ENCODE measurements at regions not wholly inside any gene's neighbourhood (a gene's known extent, or its start where the extent isn't known, plus 50 kb on each side); places are given as distances from the start of the nearest gene placed in this dataset.
"Not testable (repeated sequence)": the region's sequence is repeated elsewhere in the genome, so short reads cannot be mapped to it uniquely, and the experiment has no call there.

DNA sequence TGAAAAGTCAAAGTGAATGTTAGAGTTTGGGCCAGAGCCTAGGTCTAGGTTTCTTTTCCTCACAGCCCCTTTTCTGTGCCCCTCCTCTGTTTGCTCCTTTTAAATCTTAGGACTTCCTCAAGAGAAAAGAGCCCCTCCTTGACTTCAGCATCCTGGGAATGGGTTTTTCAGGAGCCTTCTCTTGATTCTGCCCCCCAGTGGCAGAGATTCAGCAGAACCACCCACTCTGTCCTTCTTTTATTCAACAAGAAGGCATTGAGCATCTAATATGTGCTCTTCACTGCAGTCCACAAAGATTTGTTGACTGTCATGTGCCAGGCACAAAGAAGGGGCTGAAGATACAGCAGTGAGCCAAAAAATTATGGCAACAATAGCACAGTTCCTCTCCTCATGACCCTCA is 270.8 kb upstream of the CDH5 start:
- DNase-seq (ENCODE audit: low spot score) = no peak

- no peak for DNase-seq (ENCODE audit: low spot score)
Measured at GRCh38 chr16:66093191-66093590, 273.3 kb upstream of the CDH5 start.

GRCh38 chr16:66091471-66091891 is 275.0 kb upstream of the CDH5 start:
- DNase-seq (ENCODE audit: low spot score) = no peak

GRCh38 chr16:66088681-66089080 is 277.8 kb upstream of the CDH5 start:
- no peak for DNase-seq (ENCODE audit: low spot score)

DNA sequence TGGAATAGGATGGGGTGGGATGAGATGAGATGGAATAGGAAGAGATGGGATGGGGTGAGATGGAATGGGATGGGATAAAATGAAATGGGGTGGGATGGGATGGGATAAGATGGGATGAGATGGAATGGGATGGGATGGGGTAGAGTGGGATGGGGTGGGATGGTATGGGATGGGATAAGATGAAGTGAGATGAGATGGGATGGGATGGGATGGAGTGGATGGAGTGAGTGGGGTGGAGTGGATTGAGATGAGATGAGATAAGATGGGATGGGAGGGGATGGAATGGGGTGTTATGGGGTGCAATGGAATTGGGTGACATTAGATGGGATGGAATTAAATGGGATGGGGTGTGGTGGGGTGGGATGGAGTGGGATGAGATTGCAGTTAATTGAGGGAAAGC is 279.2 kb upstream of the CDH5 start:
- no peak for DNase-seq (ENCODE audit: low spot score)

- no peak for DNase-seq (ENCODE audit: low spot score)
Measured at GRCh38 chr16:66085651-66086050, 280.8 kb upstream of the CDH5 start.

- DNase-seq (ENCODE audit: low spot score) = not testable (repeated sequence)
Measured at GRCh38 chr16:66084731-66085130, 281.8 kb upstream of the CDH5 start.

GRCh38 chr16:66084306-66084705 is 282.2 kb upstream of the CDH5 start:
- no peak for DNase-seq (ENCODE audit: low spot score)

DNA sequence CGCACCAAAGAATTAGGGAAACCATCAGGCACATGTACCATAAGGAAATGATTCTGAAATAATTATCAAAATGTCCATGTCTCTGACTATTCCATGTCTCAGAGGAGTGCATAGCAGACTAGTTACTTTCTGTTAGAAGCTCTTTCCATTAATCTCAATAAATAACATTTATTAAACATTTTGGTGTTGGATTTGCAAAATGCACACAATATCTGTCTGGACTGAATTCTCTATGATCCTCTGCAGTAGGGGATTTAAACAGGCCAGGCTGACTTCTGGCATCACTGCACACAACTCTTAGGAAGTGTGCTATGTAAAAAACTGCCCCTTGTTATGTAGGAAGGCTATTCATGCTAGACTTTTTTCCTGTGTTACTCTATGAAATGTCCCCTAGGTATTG is 283.3 kb upstream of the CDH5 start:
- DNase-seq (ENCODE audit: low spot score) = no peak

- no peak for DNase-seq (ENCODE audit: low spot score)
Measured at GRCh38 chr16:66082424-66082823, 284.1 kb upstream of the CDH5 start.

DNA sequence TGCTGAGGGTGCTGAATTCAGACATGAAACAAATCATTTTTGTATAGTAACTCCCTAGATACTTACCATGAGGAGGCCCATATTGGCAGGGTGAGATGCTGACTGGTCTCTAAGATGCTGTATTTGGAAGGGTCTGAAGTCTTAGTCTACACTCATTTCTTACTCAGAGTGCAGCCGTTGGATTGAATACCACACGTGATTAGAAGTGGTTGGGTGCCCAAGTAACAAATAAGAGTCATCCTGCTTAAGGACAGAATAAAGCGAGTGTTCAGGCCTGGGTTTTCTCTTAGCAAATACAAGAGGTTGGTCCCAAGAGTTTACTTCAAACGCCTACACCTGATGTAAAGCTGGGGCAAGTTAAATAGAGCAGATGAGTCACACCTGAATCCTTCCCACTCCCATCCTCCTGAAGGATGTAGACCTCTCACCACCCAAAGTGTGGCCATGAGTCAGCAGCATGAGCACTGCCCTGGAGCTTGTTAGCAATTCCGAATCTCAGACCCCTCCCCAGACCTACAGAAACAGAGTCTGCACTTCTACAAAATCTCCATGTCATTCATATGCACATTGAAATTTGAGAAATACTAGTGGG is 284.6 kb upstream of the CDH5 start:
- DNase-seq (ENCODE audit: low spot score) = peak; percentile 47

GRCh38 chr16:66079671-66080334 is 286.7 kb upstream of the CDH5 start:
- DNase-seq (ENCODE audit: low spot score) = no peak

DNA sequence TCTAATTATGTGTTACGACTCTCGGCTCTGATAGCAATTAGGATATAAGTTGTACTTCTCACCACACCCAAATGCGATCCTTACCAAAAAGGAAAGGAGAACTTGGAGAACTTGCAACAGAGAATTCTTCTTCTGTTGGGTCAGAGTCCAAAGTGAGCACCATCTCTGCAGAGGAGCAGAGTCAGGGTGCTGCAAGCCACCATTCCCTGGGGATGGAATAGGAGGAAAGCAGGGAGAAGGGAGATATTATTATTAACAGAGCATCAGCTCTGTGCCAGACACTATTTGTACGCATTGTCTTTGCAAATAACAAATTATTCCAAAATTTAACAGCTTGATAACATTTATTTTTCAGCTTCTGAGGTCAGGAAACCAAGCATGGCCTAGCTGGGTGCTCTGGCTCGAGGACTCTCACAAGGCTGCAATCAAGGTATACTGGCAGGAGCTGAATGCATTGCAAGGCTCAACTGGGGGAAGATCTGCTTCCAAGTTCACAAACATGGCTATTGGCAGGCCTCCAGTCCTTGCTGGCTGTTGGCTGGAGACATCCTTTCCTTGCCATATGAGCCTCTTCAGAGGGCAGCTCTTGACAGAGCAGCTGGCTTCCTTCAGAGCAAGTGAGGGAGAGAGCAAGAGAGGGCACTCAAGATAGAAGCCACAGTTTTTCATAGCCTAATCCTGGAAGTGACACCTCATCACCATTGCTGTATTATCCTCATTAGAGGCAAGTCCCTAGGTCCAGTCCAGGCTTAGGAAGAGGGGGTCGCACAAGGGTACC is 296.2 kb upstream of the CDH5 start:
- DNase-seq (ENCODE audit: low spot score) = no peak

GRCh38 chr16:66069587-66069986 is 296.9 kb upstream of the CDH5 start:
- no peak for DNase-seq (ENCODE audit: low spot score)

GRCh38 chr16:66066404-66066803 is 300.1 kb upstream of the CDH5 start:
- DNase-seq (ENCODE audit: low spot score) = no peak

GRCh38 chr16:66065925-66066324 is 300.6 kb upstream of the CDH5 start:
- no peak for DNase-seq (ENCODE audit: low spot score)

DNA sequence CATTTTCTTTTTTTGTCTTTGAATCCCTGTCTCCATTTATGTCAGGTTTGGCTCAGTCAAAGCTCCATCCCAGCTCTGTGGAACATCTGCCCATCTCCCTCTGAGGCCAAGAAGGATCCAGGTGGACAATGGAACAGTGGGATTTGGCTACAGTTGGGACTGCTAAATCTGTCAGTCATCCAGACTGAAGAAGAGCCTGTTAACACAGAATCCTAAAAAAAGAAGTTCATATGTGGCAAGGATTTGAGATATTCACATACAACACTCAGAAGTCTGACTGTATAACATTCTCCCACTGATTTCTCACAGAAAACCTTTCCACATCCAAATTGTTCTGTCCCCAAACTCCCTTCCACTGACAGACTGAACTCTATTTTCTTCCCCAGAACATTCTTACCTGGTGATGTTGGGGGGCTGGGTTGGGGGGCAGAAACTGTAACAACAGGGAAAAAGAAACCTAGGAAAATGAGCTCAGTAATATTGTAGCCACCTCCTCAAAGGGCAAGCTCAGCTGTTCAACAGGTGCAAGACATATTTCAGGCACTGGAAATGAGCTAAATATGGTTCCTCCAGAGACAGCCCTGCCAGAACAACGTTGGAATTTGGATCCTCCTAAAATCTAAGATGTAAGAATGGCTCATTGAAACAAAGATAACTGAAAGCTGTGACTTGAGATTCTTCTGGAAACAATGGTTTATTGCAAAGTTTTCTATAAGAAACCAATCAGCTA is 301.5 kb upstream of the CDH5 start:
- no peak for DNase-seq (ENCODE audit: low spot score)

- no peak for DNase-seq (ENCODE audit: low spot score)
Measured at GRCh38 chr16:66058832-66059231, 307.7 kb upstream of the CDH5 start.

DNA sequence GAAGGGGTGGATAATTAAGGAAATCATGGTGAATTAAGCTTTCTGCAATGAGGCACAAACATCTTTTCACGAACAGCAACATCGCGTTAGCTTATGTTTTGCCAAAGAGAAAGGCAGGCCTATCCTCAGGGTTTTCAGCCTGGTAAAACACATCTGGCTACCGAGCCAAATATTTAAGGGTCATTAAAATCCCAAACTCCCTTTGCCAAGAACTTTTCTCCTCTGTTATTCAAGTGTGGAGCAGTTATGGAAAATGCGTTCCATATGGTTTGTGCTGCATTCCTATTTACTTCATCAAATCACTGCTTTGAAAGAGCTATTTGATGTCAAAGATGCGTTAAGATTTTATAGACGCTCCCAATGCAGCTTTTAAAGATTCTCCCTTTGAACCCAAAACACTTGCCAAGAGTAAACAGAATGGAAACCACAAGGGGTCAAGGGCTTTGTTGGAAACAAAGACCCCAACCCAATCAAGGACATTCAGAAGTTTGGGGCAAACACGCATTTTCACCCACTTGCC is 308.3 kb upstream of the CDH5 start:
- no peak for DNase-seq (ENCODE audit: low spot score)

GRCh38 chr16:66057057-66057456 is 309.4 kb upstream of the CDH5 start:
- no peak for DNase-seq (ENCODE audit: low spot score)

GRCh38 chr16:66054095-66054494 is 312.4 kb upstream of the CDH5 start:
- DNase-seq (ENCODE audit: low spot score) = no peak

- no peak for DNase-seq (ENCODE audit: low spot score)
Measured at GRCh38 chr16:66052745-66053144, 313.7 kb upstream of the CDH5 start.
